HEK293 (cell line): ENCODE measurements at regions not wholly inside any gene's neighbourhood (a gene's known extent, or its start where the extent isn't known, plus 50 kb on each side); places are given as distances from the start of the nearest gene placed in this dataset.

Source experiments
- CTCF ChIP-seq: fragments of 450-650 bp; formaldehyde crosslinking; IDR thresholded peaks from 2 replicates; pipeline ENCODE4 v1.5.1; 2016; ENCODE audit warnings: missing biosample characterization, missing genetic modification characterization
- HIC1 ChIP-seq: fragments of 450-650 bp; formaldehyde crosslinking; IDR thresholded peaks from 2 replicates; pipeline ENCODE4 v1.5.1; 2016; ENCODE audit warnings: missing biosample characterization, missing genetic modification characterization
- KLF16 ChIP-seq: fragments of 450-650 bp; formaldehyde crosslinking; IDR thresholded peaks from 2 replicates; pipeline ENCODE4 v1.5.1; 2017; ENCODE audit warnings: missing biosample characterization, missing genetic modification characterization
- ZNF138 ChIP-seq: fragments of 450-650 bp; formaldehyde crosslinking; IDR thresholded peaks from 2 replicates; pipeline ENCODE4 v1.5.1; 2016; ENCODE audit warnings: missing biosample characterization, missing genetic modification characterization, borderline replicate concordance
- ZNF146 ChIP-seq: fragments of 450-650 bp; formaldehyde crosslinking; IDR thresholded peaks from 2 replicates; pipeline ENCODE4 v1.5.1; 2016; ENCODE audit warnings: missing biosample characterization, missing genetic modification characterization
- ZNF24 ChIP-seq: fragments of 450-650 bp; formaldehyde crosslinking; IDR thresholded peaks from 2 replicates; pipeline ENCODE4 v1.5.1; 2016; ENCODE audit warnings: missing biosample characterization, missing genetic modification characterization
- ZNF341 ChIP-seq: fragments of 450-650 bp; formaldehyde crosslinking; IDR thresholded peaks from 2 replicates; pipeline ENCODE4; 2016; ENCODE audit warnings: low read depth, missing biosample characterization, missing genetic modification characterization
- ZNF670 ChIP-seq: fragments of 450-650 bp; formaldehyde crosslinking; IDR thresholded peaks from 2 replicates; pipeline ENCODE4 v1.5.1; 2016; ENCODE audit warnings: missing biosample characterization, missing genetic modification characterization, low read depth
- ZNF776 ChIP-seq: fragments of 450-650 bp; formaldehyde crosslinking; IDR thresholded peaks from 2 replicates; pipeline ENCODE4 v1.5.0; 2017; ENCODE audit warnings: missing biosample characterization, missing genetic modification characterization, borderline replicate concordance
- TF ChIP-seq, protein P1 (sequence below): fragments of 450-650 bp; formaldehyde crosslinking; IDR thresholded peaks from 2 replicates; pipeline ENCODE4 v1.5.1; 2016; ENCODE audit warnings: missing biosample characterization, missing genetic modification characterization
- TF ChIP-seq, protein P2 (sequence below): fragments of 450-650 bp; formaldehyde crosslinking; IDR thresholded peaks from 2 replicates; pipeline ENCODE4 v1.5.1; 2017; ENCODE audit warnings: missing biosample characterization, missing genetic modification characterization

DNA sequence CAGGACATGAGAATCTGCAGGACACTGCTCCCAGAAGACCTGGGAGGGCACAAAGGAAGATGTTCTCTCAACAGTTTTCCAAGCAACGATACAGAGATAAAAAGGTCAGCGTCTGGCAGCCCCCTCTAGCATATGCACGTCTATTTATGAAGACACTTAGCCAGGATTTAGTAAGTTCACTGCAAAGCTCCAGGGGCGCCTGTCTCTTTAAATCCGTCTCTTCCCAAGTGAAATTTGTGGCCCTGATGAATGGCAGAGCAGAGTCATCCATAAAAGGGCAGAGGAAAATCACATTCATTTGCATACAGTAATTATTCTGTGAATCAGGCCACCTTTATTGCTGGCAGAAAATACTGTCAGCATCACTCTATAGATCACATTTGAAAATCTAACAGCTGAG is 390.9 kb upstream of the SMIM21 start:
- TF ChIP-seq ZNF138 (tag by site-specific recombination) (no peak), ZNF24 (tag by site-specific recombination) (no peak), ZNF776 (tag by site-specific recombination) (no peak), CTCF (no peak), HIC1 (tag by site-specific recombination) (no peak), ZNF670 (tag by site-specific recombination) (no peak), ZNF341 (tag by site-specific recombination) (no peak), KLF16 (tag by site-specific recombination) (no peak), ZNF146 (tag by site-specific recombination) (no peak)
- TF ChIP-seq, protein P1, sequence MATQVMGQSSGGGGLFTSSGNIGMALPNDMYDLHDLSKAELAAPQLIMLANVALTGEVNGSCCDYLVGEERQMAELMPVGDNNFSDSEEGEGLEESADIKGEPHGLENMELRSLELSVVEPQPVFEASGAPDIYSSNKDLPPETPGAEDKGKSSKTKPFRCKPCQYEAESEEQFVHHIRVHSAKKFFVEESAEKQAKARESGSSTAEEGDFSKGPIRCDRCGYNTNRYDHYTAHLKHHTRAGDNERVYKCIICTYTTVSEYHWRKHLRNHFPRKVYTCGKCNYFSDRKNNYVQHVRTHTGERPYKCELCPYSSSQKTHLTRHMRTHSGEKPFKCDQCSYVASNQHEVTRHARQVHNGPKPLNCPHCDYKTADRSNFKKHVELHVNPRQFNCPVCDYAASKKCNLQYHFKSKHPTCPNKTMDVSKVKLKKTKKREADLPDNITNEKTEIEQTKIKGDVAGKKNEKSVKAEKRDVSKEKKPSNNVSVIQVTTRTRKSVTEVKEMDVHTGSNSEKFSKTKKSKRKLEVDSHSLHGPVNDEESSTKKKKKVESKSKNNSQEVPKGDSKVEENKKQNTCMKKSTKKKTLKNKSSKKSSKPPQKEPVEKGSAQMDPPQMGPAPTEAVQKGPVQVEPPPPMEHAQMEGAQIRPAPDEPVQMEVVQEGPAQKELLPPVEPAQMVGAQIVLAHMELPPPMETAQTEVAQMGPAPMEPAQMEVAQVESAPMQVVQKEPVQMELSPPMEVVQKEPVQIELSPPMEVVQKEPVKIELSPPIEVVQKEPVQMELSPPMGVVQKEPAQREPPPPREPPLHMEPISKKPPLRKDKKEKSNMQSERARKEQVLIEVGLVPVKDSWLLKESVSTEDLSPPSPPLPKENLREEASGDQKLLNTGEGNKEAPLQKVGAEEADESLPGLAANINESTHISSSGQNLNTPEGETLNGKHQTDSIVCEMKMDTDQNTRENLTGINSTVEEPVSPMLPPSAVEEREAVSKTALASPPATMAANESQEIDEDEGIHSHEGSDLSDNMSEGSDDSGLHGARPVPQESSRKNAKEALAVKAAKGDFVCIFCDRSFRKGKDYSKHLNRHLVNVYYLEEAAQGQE (tag by site-specific recombination): no peak
- TF ChIP-seq, protein P2, sequence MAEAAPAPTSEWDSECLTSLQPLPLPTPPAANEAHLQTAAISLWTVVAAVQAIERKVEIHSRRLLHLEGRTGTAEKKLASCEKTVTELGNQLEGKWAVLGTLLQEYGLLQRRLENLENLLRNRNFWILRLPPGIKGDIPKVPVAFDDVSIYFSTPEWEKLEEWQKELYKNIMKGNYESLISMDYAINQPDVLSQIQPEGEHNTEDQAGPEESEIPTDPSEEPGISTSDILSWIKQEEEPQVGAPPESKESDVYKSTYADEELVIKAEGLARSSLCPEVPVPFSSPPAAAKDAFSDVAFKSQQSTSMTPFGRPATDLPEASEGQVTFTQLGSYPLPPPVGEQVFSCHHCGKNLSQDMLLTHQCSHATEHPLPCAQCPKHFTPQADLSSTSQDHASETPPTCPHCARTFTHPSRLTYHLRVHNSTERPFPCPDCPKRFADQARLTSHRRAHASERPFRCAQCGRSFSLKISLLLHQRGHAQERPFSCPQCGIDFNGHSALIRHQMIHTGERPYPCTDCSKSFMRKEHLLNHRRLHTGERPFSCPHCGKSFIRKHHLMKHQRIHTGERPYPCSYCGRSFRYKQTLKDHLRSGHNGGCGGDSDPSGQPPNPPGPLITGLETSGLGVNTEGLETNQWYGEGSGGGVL: no peak
